Fibroblast of villous mesenchyme (primary cell): ENCODE measurements at regions not wholly inside any gene's neighbourhood (a gene's known extent, or its start where the extent isn't known, plus 50 kb on each side); places are given as distances from the start of the nearest gene placed in this dataset.

ENCODE experiments used
- DNase-seq: peaks from one replicate; pipeline ENCODE4 v3.0.0-alpha.2; 2010; ENCODE audit warnings: low read depth
- H3K4me3 ChIP-seq: 2 replicates; pipeline ENCODE4 v1.5.1; 2011; ENCODE audit warnings: low read depth, mild to moderate bottlenecking, low read length
- CTCF ChIP-seq: IDR thresholded peaks from 2 replicates; pipeline ENCODE4 v1.5.1; 2012; ENCODE audit warnings: low read depth, mild to moderate bottlenecking, low read length; ENCODE audit not compliant: insufficient read depth

- TF ChIP-seq CTCF: no peak
- DNase-seq: no peak
- no peak overlapping the region for H3K4me3 ChIP-seq
These were observed 69.4 kb upstream of the SPRED2 start for GRCh38 chr2:65501836-65502235.

GRCh38 chr2:65501074-65501473, 68.7 kb upstream of the SPRED2 start:
- DNase-seq: no peak
- TF ChIP-seq CTCF: no peak
- H3K4me3 ChIP-seq: no peak overlapping the region

GRCh38 chr2:65500310-65501040, 68.1 kb upstream of the SPRED2 start:
- TF ChIP-seq CTCF: no peak
- no peak overlapping the region for H3K4me3 ChIP-seq
- no peak for DNase-seq

GRCh38 chr2:65499216-65499615, 66.8 kb upstream of the SPRED2 start:
- H3K4me3 ChIP-seq: no peak overlapping the region
- no peak for DNase-seq
- no peak for TF ChIP-seq CTCF

GRCh38 chr2:65498396-65498795, 66.0 kb upstream of the SPRED2 start:
- no peak for TF ChIP-seq CTCF
- DNase-seq: no peak
- no peak overlapping the region for H3K4me3 ChIP-seq

- no peak overlapping the region for H3K4me3 ChIP-seq
- no peak for TF ChIP-seq CTCF
- DNase-seq: no peak
These were observed 63.0 kb upstream of the SPRED2 start for GRCh38 chr2:65495251-65495877.
